ENCODE measurements at regions not wholly inside any gene's neighbourhood (a gene's known extent, or its start where the extent isn't known, plus 50 kb on each side); places are given as distances from the start of the nearest gene placed in this dataset.

DNA sequence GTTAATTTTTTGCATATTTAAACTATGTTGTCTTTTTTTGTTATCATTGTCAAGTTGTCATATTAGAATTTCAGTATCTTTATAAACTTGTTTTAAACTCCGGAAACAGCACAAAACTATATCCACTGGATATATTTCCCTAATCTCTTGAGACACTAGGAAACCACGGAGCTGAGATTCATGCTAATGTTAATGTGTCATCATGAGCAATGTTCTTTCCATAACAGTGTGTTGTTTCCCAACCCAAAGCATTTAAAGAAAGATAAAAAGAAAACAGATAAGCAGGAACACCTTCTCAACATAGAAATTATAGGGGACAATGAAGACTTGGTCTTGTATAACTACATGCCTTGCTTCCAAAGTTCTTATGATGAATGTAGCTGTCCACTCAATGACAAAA is 626.2 kb upstream of the TMPRSS15 start:
- intact Hi-C loops (cut with micrococcal nuclease), result no loop called here
- no peaks in the 10 kb centered on the region for H3K4me1 ChIP-seq (replicated peaks in 1 of 2; ENCODE audit: control insufficient read depth in 2 of 2, insufficient read depth in 2 of 2, low read length in 2 of 2)
- 3% methylated on average over 2 of the region's 2 CpGs for WGBS (ENCODE audit: insufficient coverage, low coverage, missing lambda C conversion rate)

More for the DNA sequence above, 626.2 kb upstream of the TMPRSS15 start:
- TF ChIP-seq GATAD2B (IDR thresholded peaks at IDR 0.05; ENCODE audit: borderline replicate concordance) (no peak), WHSC1 (IDR thresholded peaks at IDR 0.05; ENCODE audit: low read length) (no peak), CBX5 (IDR thresholded peaks at IDR 0.05; ENCODE audit: borderline replicate concordance, low read depth) (no peak), FOXK2 (conservative IDR thresholded peaks at IDR 0.05 in 1 of 2, IDR thresholded peaks at IDR 0.05 in 1 of 2; ENCODE audit: low read depth in 2 of 2) (no peak), DPF2 (IDR thresholded peaks at IDR 0.05) (no peak), ZNF282 (CRISPR knock-in tag; IDR thresholded peaks at IDR 0.05) (no peak)
- TF ChIP-seq, protein P1, sequence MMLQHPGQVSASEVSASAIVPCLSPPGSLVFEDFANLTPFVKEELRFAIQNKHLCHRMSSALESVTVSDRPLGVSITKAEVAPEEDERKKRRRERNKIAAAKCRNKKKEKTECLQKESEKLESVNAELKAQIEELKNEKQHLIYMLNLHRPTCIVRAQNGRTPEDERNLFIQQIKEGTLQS (IDR thresholded peaks at IDR 0.05), result no peak
- TF ChIP-seq, protein P1 (CRISPR knock-in tag; conservative IDR thresholded peaks at IDR 0.05), result no peak
- TF ChIP-seq, protein P2, sequence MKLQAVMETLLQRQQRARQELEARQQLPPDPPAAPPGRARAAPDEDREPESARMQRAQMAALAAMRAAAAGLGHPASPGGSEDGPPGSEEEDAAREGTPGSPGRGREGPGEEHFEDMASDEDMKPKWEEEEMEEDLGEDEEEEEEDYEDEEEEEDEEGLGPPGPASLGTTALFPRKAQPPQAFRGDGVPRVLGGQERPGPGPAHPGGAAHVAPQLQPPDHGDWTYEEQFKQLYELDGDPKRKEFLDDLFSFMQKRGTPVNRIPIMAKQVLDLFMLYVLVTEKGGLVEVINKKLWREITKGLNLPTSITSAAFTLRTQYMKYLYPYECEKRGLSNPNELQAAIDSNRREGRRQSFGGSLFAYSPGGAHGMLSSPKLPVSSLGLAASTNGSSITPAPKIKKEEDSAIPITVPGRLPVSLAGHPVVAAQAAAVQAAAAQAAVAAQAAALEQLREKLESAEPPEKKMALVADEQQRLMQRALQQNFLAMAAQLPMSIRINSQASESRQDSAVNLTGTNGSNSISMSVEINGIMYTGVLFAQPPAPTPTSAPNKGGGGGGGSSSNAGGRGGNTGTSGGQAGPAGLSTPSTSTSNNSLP (IDR thresholded peaks at IDR 0.05; ENCODE audit: borderline replicate concordance, low read depth, low read length), result no peak
- TF ChIP-seq, protein P3, sequence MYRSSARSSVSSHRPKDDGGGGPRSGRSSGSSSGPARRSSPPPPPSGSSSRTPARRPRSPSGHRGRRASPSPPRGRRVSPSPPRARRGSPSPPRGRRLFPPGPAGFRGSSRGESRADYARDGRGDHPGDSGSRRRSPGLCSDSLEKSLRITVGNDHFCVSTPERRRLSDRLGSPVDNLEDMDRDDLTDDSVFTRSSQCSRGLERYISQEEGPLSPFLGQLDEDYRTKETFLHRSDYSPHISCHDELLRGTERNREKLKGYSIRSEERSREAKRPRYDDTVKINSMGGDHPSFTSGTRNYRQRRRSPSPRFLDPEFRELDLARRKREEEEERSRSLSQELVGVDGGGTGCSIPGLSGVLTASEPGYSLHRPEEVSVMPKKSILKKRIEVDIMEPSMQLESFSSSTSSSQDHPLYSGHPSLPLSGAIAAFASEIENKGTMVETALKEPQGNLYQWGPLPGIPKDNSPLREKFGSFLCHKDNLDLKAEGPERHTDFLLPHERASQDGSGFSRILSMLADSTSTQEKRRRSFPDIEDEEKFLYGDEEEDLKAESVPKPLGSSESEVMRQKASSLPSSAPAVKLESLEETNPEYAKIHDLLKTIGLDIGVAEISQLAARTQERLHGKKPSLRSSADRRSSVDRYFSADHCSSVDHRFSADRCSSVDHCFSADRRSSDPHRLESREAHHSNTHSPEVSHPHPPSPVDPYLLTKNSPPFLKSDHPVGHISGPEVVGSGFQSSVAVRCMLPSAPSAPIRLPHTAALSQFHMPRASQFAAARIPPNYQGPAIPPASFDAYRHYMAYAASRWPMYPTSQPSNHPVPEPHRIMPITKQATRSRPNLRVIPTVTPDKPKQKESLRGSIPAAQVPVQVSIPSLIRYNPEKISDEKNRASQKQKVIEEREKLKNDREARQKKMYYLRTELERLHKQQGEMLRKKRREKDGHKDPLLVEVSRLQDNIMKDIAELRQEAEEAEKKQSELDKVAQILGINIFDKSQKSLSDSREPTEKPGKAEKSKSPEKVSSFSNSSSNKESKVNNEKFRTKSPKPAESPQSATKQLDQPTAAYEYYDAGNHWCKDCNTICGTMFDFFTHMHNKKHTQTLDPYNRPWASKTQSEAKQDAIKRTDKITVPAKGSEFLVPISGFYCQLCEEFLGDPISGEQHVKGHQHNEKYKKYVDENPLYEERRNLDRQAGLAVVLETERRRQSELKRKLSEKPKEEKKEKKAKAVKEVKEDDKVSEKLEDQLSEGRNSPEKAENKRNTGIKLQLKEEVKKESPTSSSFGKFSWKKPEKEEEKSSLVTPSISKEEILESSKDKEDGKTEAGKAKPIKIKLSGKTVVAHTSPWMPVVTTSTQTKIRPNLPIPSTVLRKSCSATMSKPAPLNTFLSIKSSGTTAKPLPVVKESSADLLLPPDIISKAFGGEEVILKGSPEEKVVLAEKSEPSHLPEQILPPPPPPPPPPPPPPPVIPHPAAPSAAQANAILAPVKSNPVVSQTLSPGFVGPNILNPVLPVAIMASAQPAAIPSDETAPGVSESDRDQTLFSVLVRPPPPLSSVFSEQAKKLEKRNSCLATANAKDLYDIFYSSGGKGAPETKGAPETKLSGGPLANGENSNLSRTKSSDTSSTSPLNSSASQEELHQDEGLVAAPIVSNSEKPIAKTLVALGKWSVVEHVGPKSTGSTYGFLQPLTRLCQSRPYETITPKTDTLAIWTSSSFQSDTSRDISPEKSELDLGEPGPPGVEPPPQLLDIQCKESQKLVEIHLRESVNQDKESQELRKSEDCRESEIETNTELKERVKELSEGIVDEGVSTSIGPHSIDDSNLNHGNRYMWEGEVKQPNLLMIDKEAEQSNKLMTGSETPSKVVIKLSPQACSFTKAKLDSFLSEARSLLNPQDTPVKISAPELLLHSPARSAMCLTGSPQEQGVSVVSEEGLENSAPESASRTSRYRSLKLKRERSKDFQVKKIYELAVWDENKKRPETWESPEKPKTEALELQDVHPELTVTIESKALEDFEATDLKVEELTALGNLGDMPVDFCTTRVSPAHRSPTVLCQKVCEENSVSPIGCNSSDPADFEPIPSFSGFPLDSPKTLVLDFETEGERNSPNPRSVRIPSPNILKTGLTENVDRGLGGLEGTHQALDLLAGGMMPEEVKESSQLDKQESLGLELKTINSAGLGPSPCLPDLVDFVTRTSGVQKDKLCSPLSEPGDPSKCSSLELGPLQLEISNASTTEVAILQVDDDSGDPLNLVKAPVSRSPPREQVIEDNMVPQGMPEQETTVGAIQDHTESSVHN (IDR thresholded peaks at IDR 0.05; ENCODE audit: borderline replicate concordance in 1 of 2, low read depth in 1 of 2), result no peak
- H2AFZ ChIP-seq (ENCODE audit: low read depth, low read length), result no peak overlapping the region
- no peak overlapping the region for H3K9ac ChIP-seq (ENCODE audit: insufficient read depth in 1 of 2, low read depth in 2 of 2, low read length in 2 of 2)
- no peak for FAIRE-seq
- ChIA-PET POLR2A (no interaction called here), CTCF (ENCODE audit: low intra/inter-chr PET ratio) (no interaction called here)
- H4K20me1 ChIP-seq (replicated peaks; ENCODE audit: control insufficient read depth, insufficient read depth, low read length), result no peaks in the 10 kb centered on the region
- no peaks in the 10 kb centered on the region for H3K9me3 ChIP-seq (replicated peaks; ENCODE audit: control insufficient read depth, insufficient read depth, low read depth, low read length)
- no peaks in the 10 kb centered on the region for H3K36me3 ChIP-seq (ENCODE audit: control insufficient read depth, insufficient read depth, low read length)
- DNase-seq (ENCODE audit: extremely low read depth in 1 of 4, low spot score in 3 of 4), result no peak
- H3K4me3 ChIP-seq, result no peak overlapping the region
- no peak overlapping the region for H3K4me2 ChIP-seq (ENCODE audit: insufficient read depth, low read length)
- no peak overlapping the region for H3K27ac ChIP-seq (ENCODE audit: extremely low read depth, low read depth, low read length)
- in situ Hi-C loops (cut with MboI), result no loop called here
- no peaks in the 10 kb centered on the region for H3K79me2 ChIP-seq (ENCODE audit: control insufficient read depth, insufficient read depth, low read length)
- H3K9me1 ChIP-seq (ENCODE audit: control insufficient read depth, insufficient read depth, low read length), result no peaks in the 10 kb centered on the region
- no peak for ATAC-seq
- no peaks in the 10 kb centered on the region for H3K27me3 ChIP-seq (ENCODE audit: control insufficient read depth in 2 of 2, insufficient read depth in 2 of 2, low read length in 2 of 2)
- no TSS peak for BruUV-seq (replicated peaks)

All from K562 (cell line).